LNCAP (cell line): ENCODE measurements at regions not wholly inside any gene's neighbourhood (a gene's known extent, or its start where the extent isn't known, plus 50 kb on each side); places are given as distances from the start of the nearest gene placed in this dataset.

Source experiments
- TF ChIP-seq, protein P1 (sequence below): fragments of 450-650 bp; IDR thresholded peaks from 2 replicates; pipeline ENCODE4 v1.5.1; 2017; ENCODE audit warnings: mild to moderate bottlenecking

- TF ChIP-seq, protein P1, sequence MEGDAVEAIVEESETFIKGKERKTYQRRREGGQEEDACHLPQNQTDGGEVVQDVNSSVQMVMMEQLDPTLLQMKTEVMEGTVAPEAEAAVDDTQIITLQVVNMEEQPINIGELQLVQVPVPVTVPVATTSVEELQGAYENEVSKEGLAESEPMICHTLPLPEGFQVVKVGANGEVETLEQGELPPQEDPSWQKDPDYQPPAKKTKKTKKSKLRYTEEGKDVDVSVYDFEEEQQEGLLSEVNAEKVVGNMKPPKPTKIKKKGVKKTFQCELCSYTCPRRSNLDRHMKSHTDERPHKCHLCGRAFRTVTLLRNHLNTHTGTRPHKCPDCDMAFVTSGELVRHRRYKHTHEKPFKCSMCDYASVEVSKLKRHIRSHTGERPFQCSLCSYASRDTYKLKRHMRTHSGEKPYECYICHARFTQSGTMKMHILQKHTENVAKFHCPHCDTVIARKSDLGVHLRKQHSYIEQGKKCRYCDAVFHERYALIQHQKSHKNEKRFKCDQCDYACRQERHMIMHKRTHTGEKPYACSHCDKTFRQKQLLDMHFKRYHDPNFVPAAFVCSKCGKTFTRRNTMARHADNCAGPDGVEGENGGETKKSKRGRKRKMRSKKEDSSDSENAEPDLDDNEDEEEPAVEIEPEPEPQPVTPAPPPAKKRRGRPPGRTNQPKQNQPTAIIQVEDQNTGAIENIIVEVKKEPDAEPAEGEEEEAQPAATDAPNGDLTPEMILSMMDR: no peak
These were observed 98.7 kb upstream of the TLL1 start for GRCh38 chr4:165774326-165774725.

DNA sequence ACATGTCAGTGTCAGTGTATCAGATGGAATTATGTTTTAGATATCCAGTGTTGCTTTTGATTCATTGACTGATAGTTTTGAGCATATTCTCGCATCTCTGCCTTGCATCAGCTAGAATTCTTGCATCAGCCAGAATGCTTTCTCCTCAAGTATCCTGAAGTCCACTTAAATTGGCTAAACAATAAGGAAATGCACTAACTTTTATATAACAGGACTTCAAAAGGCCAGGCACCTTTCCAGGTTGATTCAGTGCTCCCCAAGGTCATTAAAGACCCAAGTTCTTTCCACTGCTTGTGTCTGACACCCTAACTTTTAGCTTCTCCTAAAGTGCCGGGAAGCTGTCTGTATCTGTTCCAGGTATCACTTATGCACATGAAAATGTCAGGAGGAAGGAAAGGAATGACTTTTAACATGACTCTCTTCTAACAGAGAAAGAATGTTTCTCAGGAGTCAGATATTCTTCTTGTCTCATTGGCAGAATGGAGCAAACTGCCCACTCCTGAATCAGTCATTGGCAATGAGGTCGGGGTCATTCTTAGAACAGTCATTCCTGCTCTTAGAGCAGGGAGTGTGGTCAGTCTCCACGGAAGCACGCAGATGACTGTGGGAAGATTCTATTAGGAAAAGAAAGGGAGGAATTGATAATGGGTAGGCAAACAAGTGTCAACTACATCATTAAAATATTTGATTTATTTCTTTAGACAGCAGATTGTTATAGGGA is 92.9 kb upstream of the TLL1 start:
- TF ChIP-seq, protein P1: no peak

GRCh38 chr4:165780735-165781134 is 92.3 kb upstream of the TLL1 start:
- TF ChIP-seq, protein P1: no peak

DNA sequence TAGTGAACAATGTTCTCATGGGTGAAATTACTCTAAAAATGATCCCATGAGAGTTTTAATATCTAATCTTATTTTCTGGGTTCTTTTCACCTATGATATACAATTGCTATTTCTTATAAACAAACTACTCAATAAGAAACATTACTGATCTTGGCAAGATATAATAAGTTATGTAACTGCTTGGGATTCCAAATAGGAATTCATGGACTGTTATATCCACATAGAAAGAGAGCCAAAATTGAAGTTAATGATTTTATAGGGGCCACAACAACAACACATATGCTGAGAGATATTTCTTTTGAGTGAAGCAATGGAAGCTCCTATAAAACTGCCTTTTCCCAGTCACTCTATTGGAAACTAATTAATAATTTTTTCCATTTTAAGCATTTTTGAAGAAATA is 90.4 kb upstream of the TLL1 start:
- TF ChIP-seq, protein P1: no peak

- TF ChIP-seq, protein P1: no peak
These were observed 89.4 kb upstream of the TLL1 start for GRCh38 chr4:165783626-165784025.

- TF ChIP-seq, protein P1: no peak
These were observed 88.4 kb upstream of the TLL1 start for GRCh38 chr4:165784672-165785071.

DNA sequence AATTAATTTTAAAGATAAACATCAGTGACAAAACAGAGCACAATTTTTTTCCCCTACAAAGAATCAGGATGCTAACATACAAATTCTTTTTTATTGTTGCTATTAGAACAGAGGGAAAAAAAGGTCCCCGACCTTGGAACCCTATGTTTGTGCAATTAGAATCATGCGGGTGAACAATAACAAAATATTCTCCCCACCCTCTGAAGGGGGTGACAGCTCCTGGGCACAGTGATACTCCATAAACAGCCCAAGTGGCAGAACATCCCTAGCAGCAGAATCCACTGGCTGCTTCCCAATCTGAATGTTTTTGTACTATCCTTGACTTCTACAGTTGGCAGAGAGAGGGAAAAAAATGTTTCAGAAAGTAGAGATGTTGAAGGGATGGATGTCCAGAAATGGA is 87.7 kb upstream of the TLL1 start:
- TF ChIP-seq, protein P1: no peak
